RCC 7860 (cell line): ENCODE measurements at regions not wholly inside any gene's neighbourhood (a gene's known extent, or its start where the extent isn't known, plus 50 kb on each side); places are given as distances from the start of the nearest gene placed in this dataset.

Source experiments
- DNase-seq: peaks from one replicate; pipeline ENCODE4 v3.0.0-alpha.2; 2015; ENCODE audit warnings: low spot score
- FAIRE-seq: peaks from 2 replicates; lab custom pipeline; 2012; peaks lifted over from hg19 to GRCh38; lab: Jason Lieb, UNC

GRCh38 chr3:31364711-31365110 is 168.0 kb upstream of the STT3B start:
- no peak for FAIRE-seq

GRCh38 chr3:31367518-31367917 is 165.2 kb upstream of the STT3B start:
- FAIRE-seq (no peak), DNase-seq (no peak)

More at GRCh38 chr3:31364711-31365110, 168.0 kb upstream of the STT3B start:
- no peak for DNase-seq

- FAIRE-seq = no peak
Measured at GRCh38 chr3:31369637-31370379, 162.9 kb upstream of the STT3B start.

GRCh38 chr3:31370380-31370666 is 162.4 kb upstream of the STT3B start:
- no peak for DNase-seq
- FAIRE-seq = no peak

More at GRCh38 chr3:31369637-31370379, 162.9 kb upstream of the STT3B start:
- no peak for DNase-seq

- FAIRE-seq = no peak
- no peak for DNase-seq
Measured at GRCh38 chr3:31370681-31371080, 162.0 kb upstream of the STT3B start.

- DNase-seq (no peak), FAIRE-seq (no peak)
Measured at GRCh38 chr3:31371484-31372177, 161.1 kb upstream of the STT3B start.

- no peak for DNase-seq
- FAIRE-seq = no peak
Measured at GRCh38 chr3:31373681-31374080, 159.0 kb upstream of the STT3B start.

- DNase-seq (peak; percentile 91), FAIRE-seq (peak; percentile 93)
Measured at GRCh38 chr3:31377045-31377642, 155.6 kb upstream of the STT3B start.

- DNase-seq (no peak), FAIRE-seq (no peak)
Measured at GRCh38 chr3:31378231-31378630, 154.5 kb upstream of the STT3B start.

GRCh38 chr3:31379598-31379997 is 153.1 kb upstream of the STT3B start:
- DNase-seq = no peak
- FAIRE-seq = no peak

- FAIRE-seq (no peak), DNase-seq (no peak)
Measured at GRCh38 chr3:31382856-31383255, 149.9 kb upstream of the STT3B start.

- DNase-seq = no peak
- FAIRE-seq = no peak
Measured at GRCh38 chr3:31384117-31384516, 148.6 kb upstream of the STT3B start.

- DNase-seq = no peak
- FAIRE-seq = no peak
Measured at GRCh38 chr3:31389939-31390338, 142.8 kb upstream of the STT3B start.

GRCh38 chr3:31390466-31390865 is 142.3 kb upstream of the STT3B start:
- DNase-seq = no peak
- FAIRE-seq = no peak

GRCh38 chr3:31391150-31391549 is 141.6 kb upstream of the STT3B start:
- FAIRE-seq = no peak

GRCh38 chr3:31392568-31392967 is 140.2 kb upstream of the STT3B start:
- no peak for FAIRE-seq
- DNase-seq = no peak

More at GRCh38 chr3:31391150-31391549, 141.6 kb upstream of the STT3B start:
- DNase-seq = no peak

- FAIRE-seq (no peak), DNase-seq (no peak)
Measured at GRCh38 chr3:31399271-31399670, 133.5 kb upstream of the STT3B start.

GRCh38 chr3:31402117-31402516 is 130.6 kb upstream of the STT3B start:
- DNase-seq (no peak), FAIRE-seq (no peak)

- FAIRE-seq (no peak), DNase-seq (no peak)
Measured at GRCh38 chr3:31403197-31403596, 129.5 kb upstream of the STT3B start.

GRCh38 chr3:31404871-31405270 is 127.9 kb upstream of the STT3B start:
- FAIRE-seq = no peak

GRCh38 chr3:31405515-31405914 is 127.2 kb upstream of the STT3B start:
- no peak for DNase-seq
- no peak for FAIRE-seq

More at GRCh38 chr3:31404871-31405270, 127.9 kb upstream of the STT3B start:
- no peak for DNase-seq

- no peak for FAIRE-seq
- DNase-seq = no peak
Measured at GRCh38 chr3:31406896-31407295, 125.8 kb upstream of the STT3B start.
